H1 (cell line): ENCODE measurements at regions not wholly inside any gene's neighbourhood (a gene's known extent, or its start where the extent isn't known, plus 50 kb on each side); places are given as distances from the start of the nearest gene placed in this dataset.

Source experiments
- CTCF ChIA-PET: fragments of 300-600 bp; sonication (Branson Sonifier 250); formaldehyde crosslinking; loops from one replicate; lab custom pipeline; 2021; ENCODE audit not compliant: partially characterized antibody; lab: Charles Lee
- POLR2A ChIA-PET: fragments of 300-600 bp; sonication (Branson Sonifier 250); formaldehyde crosslinking; loops from one replicate; lab custom pipeline; 2021; ENCODE audit warnings: inconsistent platforms; ENCODE audit not compliant: partially characterized antibody; lab: Charles Lee
- DNase-seq, 2 experiments: peaks; one replicate each; pipeline versions ENCODE4 v3.0.0 to v3.0.0-alpha.2; 2010 to 2022; ENCODE audit warnings: low spot score in 2 of 2, low read depth in 1 of 2, mixed read lengths in 1 of 2
- FAIRE-seq: peaks from 2 replicates; lab custom pipeline; 2011; peaks lifted over from hg19 to GRCh38; lab: Jason Lieb, UNC
- H2AFZ ChIP-seq: 2 replicates; pipeline ENCODE4 v1.8.1; 2012; ENCODE audit warnings: low read length, inconsistent platforms
- H2AK5ac ChIP-seq: 2 replicates; pipeline ENCODE4 v1.6.1; 2013; ENCODE audit warnings: low read depth, low read length
- H2BK120ac ChIP-seq: replicated peaks from 2 replicates; pipeline ENCODE3; 2013; ENCODE audit warnings: low read depth, low read length, inconsistent platforms
- H2BK12ac ChIP-seq: 2 replicates; pipeline ENCODE4 v1.6.1; 2013; ENCODE audit warnings: low read depth, low read length
- H2BK15ac ChIP-seq: 2 replicates; pipeline ENCODE4 v1.6.1; 2013; ENCODE audit warnings: low read length
- H2BK20ac ChIP-seq: 2 replicates; pipeline ENCODE4 v1.6.1; 2013; ENCODE audit warnings: low read length
- H2BK5ac ChIP-seq: 2 replicates; pipeline ENCODE4 v1.6.1; 2013; ENCODE audit warnings: low read depth, low read length
- H3K14ac ChIP-seq: 2 replicates; pipeline ENCODE4 v1.6.1; 2013; ENCODE audit warnings: inconsistent platforms; ENCODE audit not compliant: insufficient read length
- H3K18ac ChIP-seq: 2 replicates; pipeline ENCODE4 v1.6.1; 2013; ENCODE audit warnings: low read length; ENCODE audit errors: extremely low read depth
- H3K23ac ChIP-seq: 2 replicates; pipeline ENCODE4 v1.6.1; 2013; ENCODE audit warnings: inconsistent platforms; ENCODE audit not compliant: insufficient read length
- H3K23me2 ChIP-seq: 2 replicates; pipeline ENCODE4 v1.6.1; 2013; ENCODE audit warnings: low read depth, low read length
- H3K27ac ChIP-seq: 2 replicates; pipeline ENCODE4 v1.6.1; 2011; ENCODE audit warnings: low read depth, low read length, inconsistent platforms
- H3K27me3 ChIP-seq, 4 experiments: replicated peaks in 1 of 4; 1 replicate in 1 of 4; 2 replicates in 3 of 4; pipeline versions ENCODE4 v1.6.1 to v1.8.1; 2011 to 2013; ENCODE audit warnings: low read length in 3 of 4, mild to moderate bottlenecking in 3 of 4, inconsistent platforms in 2 of 4, mixed read lengths in 2 of 4, moderate library complexity in 1 of 4; ENCODE audit not compliant: control insufficient read depth in 3 of 4, insufficient read depth in 3 of 4; ENCODE audit errors: extremely low read depth in 1 of 4
- H3K36me3 ChIP-seq, 4 experiments: 2 replicates each; pipeline versions ENCODE4 v1.6.1 to v1.8.1; 2011 to 2013; ENCODE audit warnings: mild to moderate bottlenecking in 4 of 4, low read length in 3 of 4, moderate library complexity in 2 of 4, control low read depth in 1 of 4, inconsistent platforms in 1 of 4; ENCODE audit not compliant: insufficient read depth in 4 of 4, control insufficient read depth in 2 of 4
- H3K4ac ChIP-seq: replicated peaks from 2 replicates; pipeline ENCODE3; 2013; ENCODE audit warnings: low read length, low read depth, mixed read lengths, inconsistent platforms; ENCODE audit not compliant: insufficient read length
- H3K4me1 ChIP-seq, 4 experiments: replicated peaks in 1 of 4; 1 replicate in 1 of 4; 2 replicates in 3 of 4; pipeline versions ENCODE4 v1.6.1 to v1.8.1; 2011 to 2013; ENCODE audit warnings: low read length in 3 of 4, inconsistent platforms in 2 of 4, mixed read lengths in 1 of 4; ENCODE audit not compliant: insufficient read depth in 4 of 4, control insufficient read depth in 3 of 4
- H3K4me2 ChIP-seq, 2 experiments: 2 replicates each; pipeline versions ENCODE4 v1.6.1 to v1.8.1; 2011 to 2013; ENCODE audit warnings: low read depth in 2 of 2, low read length in 2 of 2, control low read depth in 1 of 2, inconsistent platforms in 1 of 2, mild to moderate bottlenecking in 1 of 2; ENCODE audit not compliant: insufficient read depth in 1 of 2
- H3K4me3 ChIP-seq, 4 experiments: fragments of 200-600, 300-600 bp in 1 of 4; sonication (generic), shearing (Covaris generic), sonication (Bioruptor Twin) in 1 of 4; 2 replicates each; pipeline versions ENCODE4 v1.5.1 to v1.8.1; 2011 to 2016; ENCODE audit warnings: low read length in 4 of 4, low read depth in 3 of 4, control low read depth in 2 of 4, inconsistent platforms in 2 of 4, mild to moderate bottlenecking in 2 of 4, mixed read lengths in 1 of 4, moderate library complexity in 1 of 4; ENCODE audit not compliant: insufficient read depth in 2 of 4; ENCODE audit errors: extremely low read depth in 1 of 4
- H3K56ac ChIP-seq: replicated peaks from 2 replicates; pipeline ENCODE3; 2013; ENCODE audit warnings: low read depth, mild to moderate bottlenecking, mixed read lengths, low read length, inconsistent platforms; ENCODE audit not compliant: insufficient read length
- H3K79me1 ChIP-seq: 2 replicates; pipeline ENCODE4 v1.6.1; 2013; ENCODE audit warnings: low read depth, low read length, control low read depth
- H3K79me2 ChIP-seq, 2 experiments: 2 replicates each; pipeline versions ENCODE4 v1.6.1 to v1.8.1; 2012 to 2013; ENCODE audit warnings: low read length in 2 of 2, mild to moderate bottlenecking in 2 of 2, inconsistent platforms in 1 of 2; ENCODE audit not compliant: insufficient read depth in 2 of 2, control insufficient read depth in 1 of 2
- H3K9ac ChIP-seq, 4 experiments: replicated peaks in 1 of 4; 1 replicate in 1 of 4; 2 replicates in 3 of 4; pipeline versions ENCODE4 v1.6.1 to v1.8.1; 2011 to 2013; ENCODE audit warnings: low read depth in 3 of 4, low read length in 3 of 4, control low read depth in 2 of 4, mild to moderate bottlenecking in 2 of 4, moderate library complexity in 2 of 4, inconsistent platforms in 1 of 4; ENCODE audit errors: extremely low read depth in 1 of 4
- H3K9me3 ChIP-seq, 2 experiments: 2 replicates each; pipeline versions ENCODE4 v1.6.1 to v1.8.1; 2012 to 2013; ENCODE audit warnings: mild to moderate bottlenecking in 2 of 2, moderate library complexity in 2 of 2, control low read depth in 1 of 2, inconsistent platforms in 1 of 2, low read depth in 1 of 2, low read length in 1 of 2, mixed read lengths in 1 of 2; ENCODE audit not compliant: insufficient read depth in 2 of 2
- H4K20me1 ChIP-seq, 2 experiments: replicated peaks in 1 of 2; 2 replicates each; pipeline versions ENCODE3 to v1.8.1; 2011 to 2013; ENCODE audit warnings: inconsistent platforms in 2 of 2, low read length in 2 of 2, mild to moderate bottlenecking in 1 of 2; ENCODE audit not compliant: insufficient read depth in 2 of 2, control insufficient read depth in 1 of 2
- H4K5ac ChIP-seq: 2 replicates; pipeline ENCODE4 v1.6.1; 2013; ENCODE audit warnings: low read length, low read depth, mixed read lengths, inconsistent platforms; ENCODE audit not compliant: insufficient read length
- H4K8ac ChIP-seq: 2 replicates; pipeline ENCODE4 v1.8.0; 2013; ENCODE audit warnings: mild to moderate bottlenecking, moderate library complexity, low read length, inconsistent platforms; ENCODE audit not compliant: insufficient read depth; ENCODE audit errors: extremely low read depth
- H4K91ac ChIP-seq: replicated peaks from 2 replicates; pipeline ENCODE3; 2013; ENCODE audit warnings: low read length, mixed read lengths, inconsistent platforms; ENCODE audit not compliant: insufficient read length
- KDM4A ChIP-seq: IDR thresholded peaks from one replicate; pipeline ENCODE4 v1.7.1; 2012; ENCODE audit warnings: low read depth, mild to moderate bottlenecking, moderate library complexity, low read length, inconsistent platforms; ENCODE audit not compliant: severe bottlenecking
- KDM5A ChIP-seq: fragments of 200-600 bp; IDR thresholded peaks from 2 replicates; pipeline ENCODE4 v1.7.1; 2012; ENCODE audit warnings: mild to moderate bottlenecking, low read length, inconsistent platforms, mixed read lengths
- RAD21 ChIP-seq, 2 experiments: IDR thresholded peaks in 1 of 2; conservative IDR thresholded peaks in 1 of 2; 2 replicates each; pipeline ENCODE4 v1.6.1; 2011; ENCODE audit warnings: low read depth in 2 of 2, low read length in 2 of 2, improper control_type of control experiment in 1 of 2, inconsistent platforms in 1 of 2, mild to moderate bottlenecking in 1 of 2, moderate library complexity in 1 of 2
- SIX5 ChIP-seq: IDR thresholded peaks from 2 replicates; pipeline ENCODE4 v1.6.1; 2011; ENCODE audit warnings: mild to moderate bottlenecking, low read depth, low read length
- SP4 ChIP-seq: IDR thresholded peaks from 2 replicates; pipeline ENCODE4 v1.6.1; 2012; ENCODE audit warnings: low read length, inconsistent platforms
- SUZ12 ChIP-seq: fragments of 200-600 bp; sonication (generic); IDR thresholded peaks from 2 replicates; pipeline ENCODE4 v1.6.1; 2012; ENCODE audit warnings: mild to moderate bottlenecking, inconsistent platforms, low read length, moderate library complexity, mixed read lengths
- TAF7 ChIP-seq: optimal IDR thresholded peaks from 2 replicates; pipeline ENCODE3; 2011; ENCODE audit warnings: low read depth, mild to moderate bottlenecking, inconsistent platforms, low read length, moderate library complexity, borderline replicate concordance
- WGBS, 2 experiments: shearing (Covaris generic) in 1 of 2; methylation state at CpG; one replicate each; pipeline versions ENCODE4 v1.1.6 to v1.1.7; 2013 to 2015; ENCODE audit warnings: low lambda C conversion rate in 2 of 2, mixed read lengths in 2 of 2, inconsistent platforms in 1 of 2, low coverage in 1 of 2, missing lambda C conversion rate in 1 of 2; ENCODE audit not compliant: insufficient replicate concordance in 2 of 2, insufficient coverage in 1 of 2, insufficient read length in 1 of 2; ENCODE audit errors: extremely low coverage in 1 of 2, missing lambda C conversion rate in 1 of 2; 5-methylcytosine and 5-hydroxymethylcytosine counted together
- TF ChIP-seq, protein P1 (sequence below): IDR thresholded peaks from 2 replicates; pipeline ENCODE4 v1.6.1; 2012; ENCODE audit warnings: low read length, inconsistent platforms

DNA sequence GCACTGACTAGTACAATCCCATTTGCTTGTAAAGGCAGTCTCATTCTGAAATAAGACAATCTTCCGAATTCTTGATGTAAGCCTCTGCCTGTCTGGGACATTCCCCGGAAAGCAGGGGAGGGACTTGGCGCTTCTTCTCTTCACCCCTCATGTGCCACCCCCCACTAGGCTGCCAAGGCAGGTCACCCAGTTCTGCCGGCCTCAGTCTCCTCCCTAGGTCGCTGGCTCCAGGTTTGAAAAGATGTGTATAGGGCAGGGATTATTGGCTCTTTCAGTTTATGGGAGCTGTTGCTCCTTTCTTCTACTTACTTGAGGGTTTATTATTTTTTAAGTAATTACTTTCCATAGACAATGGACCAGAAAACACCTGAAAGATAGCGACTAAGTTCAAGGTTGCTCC lies 158.1 kb upstream of the RPS6KA2 start:
- no peak for FAIRE-seq

More for the DNA sequence above, 158.1 kb upstream of the RPS6KA2 start:
- Histone ChIP-seq H3K18ac (no peak overlapping the region), H2AFZ (no peak overlapping the region), H4K8ac (no peak overlapping the region), H3K23ac (no peak overlapping the region), H4K20me1 (no peaks in the 10 kb centered on the region), H2BK12ac (no peak overlapping the region), H3K9me3 (peaks cover 3 to 7% of the 10 kb centered on the region in 2 experiments; a peak in 1 of 4 replicates), H3K79me1 (no peaks in the 10 kb centered on the region; the same call in 1 of the 2 replicates), H2BK5ac (no peak overlapping the region), H2BK20ac (no peak overlapping the region), H3K4me3 (no peak overlapping the region), H3K27ac (no peak overlapping the region), H3K36me3 (no peaks in the 10 kb centered on the region), H4K5ac (no peak overlapping the region), H2AK5ac (no peak overlapping the region), H3K56ac (no peak overlapping the region), H3K27me3 (no peaks in the 10 kb centered on the region), H3K14ac (no peak overlapping the region), H3K4ac (no peak overlapping the region), H2BK120ac (no peak overlapping the region), H3K4me2 (no peak overlapping the region), H4K91ac (no peak overlapping the region), H3K23me2 (no peaks in the 10 kb centered on the region), H3K9ac (no peak overlapping the region), H2BK15ac (no peak overlapping the region), H3K4me1 (no peaks in the 10 kb centered on the region), H3K79me2 (no peaks in the 10 kb centered on the region)
- POLR2A ChIA-PET = no interaction called here
- CTCF ChIA-PET = interaction anchor here (0.8 to 4.1 kb wide), 10 partner anchors 9 to 357 kb away, joined by 3 to 21 read pairs (median 5); no protein-coding TSS in a partner anchor
- TF ChIP-seq SP4 (no peak), KDM5A (no peak), SUZ12 (no peak), KDM4A (no peak), SIX5 (no peak), RAD21 (IDR thresholded peaks at IDR 0.05 in 1 of 2, conservative IDR thresholded peaks at IDR 0.05 in 1 of 2; ENCODE audit: low read depth in 2 of 2, low read length in 2 of 2) (no peak), TAF7 (no peak)
- TF ChIP-seq, protein P1, sequence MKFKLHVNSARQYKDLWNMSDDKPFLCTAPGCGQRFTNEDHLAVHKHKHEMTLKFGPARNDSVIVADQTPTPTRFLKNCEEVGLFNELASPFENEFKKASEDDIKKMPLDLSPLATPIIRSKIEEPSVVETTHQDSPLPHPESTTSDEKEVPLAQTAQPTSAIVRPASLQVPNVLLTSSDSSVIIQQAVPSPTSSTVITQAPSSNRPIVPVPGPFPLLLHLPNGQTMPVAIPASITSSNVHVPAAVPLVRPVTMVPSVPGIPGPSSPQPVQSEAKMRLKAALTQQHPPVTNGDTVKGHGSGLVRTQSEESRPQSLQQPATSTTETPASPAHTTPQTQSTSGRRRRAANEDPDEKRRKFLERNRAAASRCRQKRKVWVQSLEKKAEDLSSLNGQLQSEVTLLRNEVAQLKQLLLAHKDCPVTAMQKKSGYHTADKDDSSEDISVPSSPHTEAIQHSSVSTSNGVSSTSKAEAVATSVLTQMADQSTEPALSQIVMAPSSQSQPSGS = no peak
- peak in 1 of 2 experiments; percentile 33 for DNase-seq
- WGBS, 2 experiments = 94% methylated on average over 6 of the region's 6 CpGs; no CpG with 5 or more reads in 1 of the 2 experiments
